HEK293 (cell line): ENCODE measurements at regions not wholly inside any gene's neighbourhood (a gene's known extent, or its start where the extent isn't known, plus 50 kb on each side); places are given as distances from the start of the nearest gene placed in this dataset.

Source experiments
- CTCF ChIA-PET: fragments of 350-600 bp; formaldehyde crosslinking; extraction: SDS; loops from one replicate; lab custom pipeline; 2021; ENCODE audit warnings: antibody characterized with exemption; lab: Yijun Ruan, JAX
- POLR2A ChIA-PET: fragments of 300-600 bp; formaldehyde crosslinking; extraction: SDS; loops from one replicate; lab custom pipeline; 2020; ENCODE audit warnings: antibody characterized with exemption, inconsistent platforms; lab: Yijun Ruan, JAX
- H3K27ac ChIP-seq: fragments of 200-500 bp; sonication (Bioruptor generic); 2 replicates; pipeline ENCODE4 v1.5.1; 2014; ENCODE audit warnings: low read depth, low read length, control low read depth, inconsistent platforms; ENCODE audit errors: extremely low read depth
- H3K36me3 ChIP-seq, 2 experiments: fragments of 200-500 bp in 1 of 2; sonication (Bioruptor generic) in 1 of 2; 1 replicate in 1 of 2; 2 replicates in 1 of 2; pipeline ENCODE4 v1.5.1; 2014 to 2017; ENCODE audit warnings: inconsistent platforms in 2 of 2, low read length in 2 of 2; ENCODE audit not compliant: control insufficient read depth in 2 of 2, insufficient read depth in 1 of 2
- H3K4me1 ChIP-seq: fragments of 200-500 bp; sonication (Bioruptor generic); 2 replicates; pipeline ENCODE4 v1.5.1; 2014; ENCODE audit warnings: mild to moderate bottlenecking, low read length, inconsistent platforms; ENCODE audit not compliant: control insufficient read depth, insufficient read depth
- H3K4me3 ChIP-seq: 2 replicates; pipeline ENCODE4 v1.5.1; 2011; ENCODE audit warnings: low read depth, mild to moderate bottlenecking, control low read depth, low read length, moderate library complexity
- H3K9me3 ChIP-seq: fragments of 200-500 bp; sonication (Bioruptor generic); 2 replicates; pipeline ENCODE4 v1.5.1; 2014; ENCODE audit warnings: low read depth, low read length, inconsistent platforms; ENCODE audit not compliant: control insufficient read depth, insufficient read depth
- EGR2 ChIP-seq: fragments of 450-650 bp; formaldehyde crosslinking; IDR thresholded peaks from 2 replicates; pipeline ENCODE4 v1.5.1; 2016; ENCODE audit warnings: low read depth, missing biosample characterization, missing genetic modification characterization
- GLIS2 ChIP-seq: fragments of 450-650 bp; formaldehyde crosslinking; IDR thresholded peaks from 2 replicates; pipeline ENCODE4 v1.5.1; 2016; ENCODE audit warnings: missing biosample characterization, missing genetic modification characterization
- HOXA7 ChIP-seq: sonication (generic); formaldehyde crosslinking; IDR thresholded peaks from 2 replicates; pipeline ENCODE4 v1.8.1; 2022; ENCODE audit warnings: missing genetic modification reagents, borderline replicate concordance
- KLF8 ChIP-seq: fragments of 450-650 bp; formaldehyde crosslinking; IDR thresholded peaks from 2 replicates; pipeline ENCODE4 v1.5.1; 2016; ENCODE audit warnings: missing biosample characterization, missing genetic modification characterization
- ZIC2 ChIP-seq: fragments of 450-650 bp; formaldehyde crosslinking; IDR thresholded peaks from 2 replicates; pipeline ENCODE4 v1.5.1; 2016; ENCODE audit warnings: missing biosample characterization, missing genetic modification characterization
- ZNF10 ChIP-seq: fragments of 450-650 bp; formaldehyde crosslinking; IDR thresholded peaks from 2 replicates; pipeline ENCODE4 v1.5.1; 2017; ENCODE audit warnings: missing biosample characterization, missing genetic modification characterization
- ZNF140 ChIP-seq: fragments of 450-650 bp; formaldehyde crosslinking; IDR thresholded peaks from 2 replicates; pipeline ENCODE4 v1.5.1; 2016; ENCODE audit warnings: missing biosample characterization, missing genetic modification characterization
- ZNF146 ChIP-seq: fragments of 450-650 bp; formaldehyde crosslinking; IDR thresholded peaks from 2 replicates; pipeline ENCODE4 v1.5.1; 2016; ENCODE audit warnings: missing biosample characterization, missing genetic modification characterization
- ZNF157 ChIP-seq: fragments of 450-650 bp; formaldehyde crosslinking; IDR thresholded peaks from 2 replicates; pipeline ENCODE4 v1.5.1; 2016; ENCODE audit warnings: missing biosample characterization, missing genetic modification characterization
- ZNF16 ChIP-seq: fragments of 450-650 bp; formaldehyde crosslinking; IDR thresholded peaks from 2 replicates; pipeline ENCODE4 v1.5.1; 2016; ENCODE audit warnings: low read depth, missing biosample characterization, missing genetic modification characterization
- ZNF174 ChIP-seq: fragments of 450-650 bp; formaldehyde crosslinking; IDR thresholded peaks from 2 replicates; pipeline ENCODE4 v1.5.0; 2017; ENCODE audit warnings: missing biosample characterization, mild to moderate bottlenecking, missing genetic modification characterization
- ZNF184 ChIP-seq: fragments of 450-650 bp; IDR thresholded peaks from 2 replicates; pipeline ENCODE4 v1.5.1; 2018; ENCODE audit warnings: missing biosample characterization, mild to moderate bottlenecking, missing genetic modification characterization
- ZNF266 ChIP-seq: fragments of 450-650 bp; formaldehyde crosslinking; IDR thresholded peaks from 2 replicates; pipeline ENCODE4 v1.5.1; 2016; ENCODE audit warnings: missing biosample characterization, missing genetic modification characterization, low read depth
- ZNF280D ChIP-seq: fragments of 450-650 bp; formaldehyde crosslinking; IDR thresholded peaks from 2 replicates; pipeline ENCODE4 v1.5.1; 2016; ENCODE audit warnings: missing biosample characterization, missing genetic modification characterization
- ZNF302 ChIP-seq: fragments of 450-650 bp; formaldehyde crosslinking; IDR thresholded peaks from 2 replicates; pipeline ENCODE4 v1.5.1; 2016; ENCODE audit warnings: missing biosample characterization, missing genetic modification characterization, low read depth
- ZNF354C ChIP-seq: fragments of 450-650 bp; formaldehyde crosslinking; IDR thresholded peaks from 2 replicates; pipeline ENCODE4 v1.5.1; 2016; ENCODE audit warnings: missing biosample characterization, missing genetic modification characterization, low read depth, borderline replicate concordance
- ZNF37A ChIP-seq: fragments of 450-650 bp; IDR thresholded peaks from 2 replicates; pipeline ENCODE4 v1.5.1; 2018; ENCODE audit warnings: missing biosample characterization, missing genetic modification characterization
- ZNF548 ChIP-seq: fragments of 450-650 bp; formaldehyde crosslinking; IDR thresholded peaks from 2 replicates; pipeline ENCODE4 v1.5.1; 2016; ENCODE audit warnings: missing biosample characterization, missing genetic modification characterization
- ZNF610 ChIP-seq: fragments of 450-650 bp; formaldehyde crosslinking; IDR thresholded peaks from 2 replicates; pipeline ENCODE4 v1.5.1; 2016; ENCODE audit warnings: missing biosample characterization, missing genetic modification characterization, borderline replicate concordance
- ZNF670 ChIP-seq: fragments of 450-650 bp; formaldehyde crosslinking; IDR thresholded peaks from 2 replicates; pipeline ENCODE4 v1.5.1; 2016; ENCODE audit warnings: missing biosample characterization, missing genetic modification characterization, low read depth
- ZNF704 ChIP-seq: fragments of 450-650 bp; formaldehyde crosslinking; IDR thresholded peaks from 2 replicates; pipeline ENCODE4 v1.5.1; 2016; ENCODE audit warnings: missing biosample characterization, missing genetic modification characterization
- ZNF785 ChIP-seq: fragments of 450-650 bp; formaldehyde crosslinking; IDR thresholded peaks from 2 replicates; pipeline ENCODE4 v1.5.1; 2016; ENCODE audit warnings: missing biosample characterization, missing genetic modification characterization
- ZNF837 ChIP-seq: fragments of 450-650 bp; formaldehyde crosslinking; IDR thresholded peaks from 2 replicates; pipeline ENCODE4 v1.5.1; 2016; ENCODE audit warnings: missing biosample characterization, missing genetic modification characterization
- TF ChIP-seq, protein P1 (sequence below): fragments of 450-650 bp; formaldehyde crosslinking; IDR thresholded peaks from 2 replicates; pipeline ENCODE4 v1.5.0; 2017; ENCODE audit warnings: missing biosample characterization, missing genetic modification characterization, borderline replicate concordance
- TF ChIP-seq, protein P2 (sequence below): fragments of 450-650 bp; formaldehyde crosslinking; IDR thresholded peaks from 2 replicates; pipeline ENCODE4 v1.5.1; 2017; ENCODE audit warnings: missing biosample characterization, missing genetic modification characterization
- TF ChIP-seq, protein P3 (sequence below): fragments of 450-650 bp; formaldehyde crosslinking; IDR thresholded peaks from 2 replicates; pipeline ENCODE4 v1.5.1; 2016; ENCODE audit warnings: missing biosample characterization, missing genetic modification characterization

GRCh38 chr3:5554245-5554747, 366.8 kb downstream of the EDEM1 start:
- POLR2A ChIA-PET, result no interaction called here
- CTCF ChIA-PET, result interaction anchor here (0.6 kb wide), 1 partner anchor 21 kb away, joined by 3 read pairs; no protein-coding TSS in a partner anchor
- no peak for TF ChIP-seq ZNF610 (tag by site-specific recombination)
- no peak for TF ChIP-seq ZNF16 (tag by site-specific recombination)
- no peak for TF ChIP-seq ZNF548 (tag by site-specific recombination)
- TF ChIP-seq ZNF140 (tag by site-specific recombination), result no peak
- TF ChIP-seq HOXA7, result no peak
- no peak for TF ChIP-seq ZNF704
- no peak for TF ChIP-seq ZNF146 (tag by site-specific recombination)
- no peak for TF ChIP-seq ZNF785 (tag by site-specific recombination)
- no peak for TF ChIP-seq KLF8 (tag by site-specific recombination)
- no peak for TF ChIP-seq ZNF174 (tag by site-specific recombination)
- TF ChIP-seq, protein P1, sequence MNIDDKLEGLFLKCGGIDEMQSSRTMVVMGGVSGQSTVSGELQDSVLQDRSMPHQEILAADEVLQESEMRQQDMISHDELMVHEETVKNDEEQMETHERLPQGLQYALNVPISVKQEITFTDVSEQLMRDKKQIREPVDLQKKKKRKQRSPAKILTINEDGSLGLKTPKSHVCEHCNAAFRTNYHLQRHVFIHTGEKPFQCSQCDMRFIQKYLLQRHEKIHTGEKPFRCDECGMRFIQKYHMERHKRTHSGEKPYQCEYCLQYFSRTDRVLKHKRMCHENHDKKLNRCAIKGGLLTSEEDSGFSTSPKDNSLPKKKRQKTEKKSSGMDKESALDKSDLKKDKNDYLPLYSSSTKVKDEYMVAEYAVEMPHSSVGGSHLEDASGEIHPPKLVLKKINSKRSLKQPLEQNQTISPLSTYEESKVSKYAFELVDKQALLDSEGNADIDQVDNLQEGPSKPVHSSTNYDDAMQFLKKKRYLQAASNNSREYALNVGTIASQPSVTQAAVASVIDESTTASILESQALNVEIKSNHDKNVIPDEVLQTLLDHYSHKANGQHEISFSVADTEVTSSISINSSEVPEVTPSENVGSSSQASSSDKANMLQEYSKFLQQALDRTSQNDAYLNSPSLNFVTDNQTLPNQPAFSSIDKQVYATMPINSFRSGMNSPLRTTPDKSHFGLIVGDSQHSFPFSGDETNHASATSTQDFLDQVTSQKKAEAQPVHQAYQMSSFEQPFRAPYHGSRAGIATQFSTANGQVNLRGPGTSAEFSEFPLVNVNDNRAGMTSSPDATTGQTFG (tag by site-specific recombination), result no peak
- TF ChIP-seq ZNF837 (tag by site-specific recombination), result no peak
- TF ChIP-seq EGR2, result no peak
- no peak for TF ChIP-seq ZNF354C
- TF ChIP-seq ZNF10, result no peak
- TF ChIP-seq, protein P2, sequence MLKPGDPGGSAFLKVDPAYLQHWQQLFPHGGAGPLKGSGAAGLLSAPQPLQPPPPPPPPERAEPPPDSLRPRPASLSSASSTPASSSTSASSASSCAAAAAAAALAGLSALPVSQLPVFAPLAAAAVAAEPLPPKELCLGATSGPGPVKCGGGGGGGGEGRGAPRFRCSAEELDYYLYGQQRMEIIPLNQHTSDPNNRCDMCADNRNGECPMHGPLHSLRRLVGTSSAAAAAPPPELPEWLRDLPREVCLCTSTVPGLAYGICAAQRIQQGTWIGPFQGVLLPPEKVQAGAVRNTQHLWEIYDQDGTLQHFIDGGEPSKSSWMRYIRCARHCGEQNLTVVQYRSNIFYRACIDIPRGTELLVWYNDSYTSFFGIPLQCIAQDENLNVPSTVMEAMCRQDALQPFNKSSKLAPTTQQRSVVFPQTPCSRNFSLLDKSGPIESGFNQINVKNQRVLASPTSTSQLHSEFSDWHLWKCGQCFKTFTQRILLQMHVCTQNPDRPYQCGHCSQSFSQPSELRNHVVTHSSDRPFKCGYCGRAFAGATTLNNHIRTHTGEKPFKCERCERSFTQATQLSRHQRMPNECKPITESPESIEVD (tag by site-specific recombination), result no peak
- Histone ChIP-seq H3K36me3 (no peaks in the 10 kb centered on the region), H3K27ac (no peak overlapping the region), H3K4me3 (no peak overlapping the region), H3K9me3 (no peaks in the 10 kb centered on the region), H3K4me1 (no peaks in the 10 kb centered on the region)

- no peaks in the 10 kb centered on the region for H3K4me1 ChIP-seq
- ChIA-PET POLR2A (no interaction called here), CTCF (no interaction called here)
- H3K9me3 ChIP-seq, result no peaks in the 10 kb centered on the region
- H3K27ac ChIP-seq, result no peak overlapping the region
- no peaks in the 10 kb centered on the region for H3K36me3 ChIP-seq
- H3K4me3 ChIP-seq, result no peak overlapping the region
- TF ChIP-seq ZNF37A (no peak), ZNF184 (no peak), ZNF670 (tag by site-specific recombination) (no peak), ZNF280D (tag by site-specific recombination) (no peak), GLIS2 (tag by site-specific recombination) (no peak), ZNF157 (no peak), ZNF302 (no peak), ZIC2 (tag by site-specific recombination) (no peak), ZNF266 (tag by site-specific recombination) (no peak)
- TF ChIP-seq, protein P3, sequence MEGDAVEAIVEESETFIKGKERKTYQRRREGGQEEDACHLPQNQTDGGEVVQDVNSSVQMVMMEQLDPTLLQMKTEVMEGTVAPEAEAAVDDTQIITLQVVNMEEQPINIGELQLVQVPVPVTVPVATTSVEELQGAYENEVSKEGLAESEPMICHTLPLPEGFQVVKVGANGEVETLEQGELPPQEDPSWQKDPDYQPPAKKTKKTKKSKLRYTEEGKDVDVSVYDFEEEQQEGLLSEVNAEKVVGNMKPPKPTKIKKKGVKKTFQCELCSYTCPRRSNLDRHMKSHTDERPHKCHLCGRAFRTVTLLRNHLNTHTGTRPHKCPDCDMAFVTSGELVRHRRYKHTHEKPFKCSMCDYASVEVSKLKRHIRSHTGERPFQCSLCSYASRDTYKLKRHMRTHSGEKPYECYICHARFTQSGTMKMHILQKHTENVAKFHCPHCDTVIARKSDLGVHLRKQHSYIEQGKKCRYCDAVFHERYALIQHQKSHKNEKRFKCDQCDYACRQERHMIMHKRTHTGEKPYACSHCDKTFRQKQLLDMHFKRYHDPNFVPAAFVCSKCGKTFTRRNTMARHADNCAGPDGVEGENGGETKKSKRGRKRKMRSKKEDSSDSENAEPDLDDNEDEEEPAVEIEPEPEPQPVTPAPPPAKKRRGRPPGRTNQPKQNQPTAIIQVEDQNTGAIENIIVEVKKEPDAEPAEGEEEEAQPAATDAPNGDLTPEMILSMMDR (tag by site-specific recombination), result no peak
Observed at GRCh38 chr3:5560199-5560598, 372.7 kb downstream of the EDEM1 start.
